ENCODE measurements at regions not wholly inside any gene's neighbourhood (a gene's known extent, or its start where the extent isn't known, plus 50 kb on each side); places are given as distances from the start of the nearest gene placed in this dataset.

DNA sequence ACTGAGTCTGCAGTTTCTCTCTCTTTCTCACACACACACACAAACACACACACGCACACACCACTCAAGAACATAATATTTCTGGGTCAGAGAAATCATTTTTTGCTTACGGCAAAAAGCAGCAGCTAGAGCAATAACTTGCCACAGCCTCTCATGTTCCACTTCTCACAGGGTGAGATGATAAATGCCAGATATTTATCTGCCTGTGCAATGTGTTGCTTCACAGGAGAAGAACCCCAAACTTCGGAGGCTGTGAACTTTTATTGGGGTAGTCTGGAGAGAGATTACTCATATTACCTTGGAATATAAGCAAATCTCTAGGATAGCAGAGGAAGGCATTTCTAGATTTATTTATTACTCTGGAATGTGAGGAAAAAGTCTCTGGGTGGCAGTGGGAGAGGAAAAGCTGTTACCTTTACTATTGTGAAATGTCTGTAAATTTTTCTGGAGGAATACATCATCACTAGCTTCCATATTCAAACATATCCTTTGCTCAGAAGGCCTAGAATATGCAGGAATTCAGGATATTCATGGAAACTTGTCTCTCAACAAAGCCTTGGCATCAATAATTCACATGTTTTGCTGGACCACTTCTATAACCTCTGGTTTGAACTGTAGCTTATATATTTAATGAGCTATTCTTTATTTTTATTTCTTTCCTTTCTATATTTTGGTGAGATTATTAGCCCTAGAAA, 369.2 kb downstream of the NSUN3 start:
- Histone ChIP-seq H2AFZ (ENCODE audit: low read depth, low read length) (no peak overlapping the region), H3K9ac (ENCODE audit: low read length) (no peak overlapping the region)

GRCh38 chr3:94433811-94434210, 370.9 kb downstream of the NSUN3 start:
- Histone ChIP-seq H3K9me2 (ENCODE audit: insufficient read depth, low read length) (no peaks in the 10 kb centered on the region), H2AFZ (ENCODE audit: low read depth, low read length) (no peak overlapping the region), H3K36me3 (ENCODE audit: insufficient read depth, low read length) (no peaks in the 10 kb centered on the region), H3K27ac (ENCODE audit: low read length) (no peak overlapping the region), H3K9ac (ENCODE audit: low read length) (no peak overlapping the region), H3K27me3 (ENCODE audit: insufficient read depth, low read depth, low read length) (no peaks in the 10 kb centered on the region), H3K4me3 (ENCODE audit: low read length) (no peak overlapping the region), H4K20me1 (ENCODE audit: insufficient read depth) (no peaks in the 10 kb centered on the region), H3F3A (ENCODE audit: insufficient read depth, low read length, poor library complexity, severe bottlenecking) (no peaks in the 10 kb centered on the region), H3K9me3 (ENCODE audit: low read length) (no peaks in the 10 kb centered on the region), H3K79me2 (replicated peaks; ENCODE audit: insufficient read depth, low read length) (no peaks in the 10 kb centered on the region), H3K4me2 (ENCODE audit: low read length) (no peak overlapping the region)
- no peak for TF ChIP-seq EZH2 (IDR thresholded peaks at IDR 0.05; ENCODE audit: borderline replicate concordance, insufficient read depth, low read length, poor library complexity, severe bottlenecking)
- TF ChIP-seq, protein P1, sequence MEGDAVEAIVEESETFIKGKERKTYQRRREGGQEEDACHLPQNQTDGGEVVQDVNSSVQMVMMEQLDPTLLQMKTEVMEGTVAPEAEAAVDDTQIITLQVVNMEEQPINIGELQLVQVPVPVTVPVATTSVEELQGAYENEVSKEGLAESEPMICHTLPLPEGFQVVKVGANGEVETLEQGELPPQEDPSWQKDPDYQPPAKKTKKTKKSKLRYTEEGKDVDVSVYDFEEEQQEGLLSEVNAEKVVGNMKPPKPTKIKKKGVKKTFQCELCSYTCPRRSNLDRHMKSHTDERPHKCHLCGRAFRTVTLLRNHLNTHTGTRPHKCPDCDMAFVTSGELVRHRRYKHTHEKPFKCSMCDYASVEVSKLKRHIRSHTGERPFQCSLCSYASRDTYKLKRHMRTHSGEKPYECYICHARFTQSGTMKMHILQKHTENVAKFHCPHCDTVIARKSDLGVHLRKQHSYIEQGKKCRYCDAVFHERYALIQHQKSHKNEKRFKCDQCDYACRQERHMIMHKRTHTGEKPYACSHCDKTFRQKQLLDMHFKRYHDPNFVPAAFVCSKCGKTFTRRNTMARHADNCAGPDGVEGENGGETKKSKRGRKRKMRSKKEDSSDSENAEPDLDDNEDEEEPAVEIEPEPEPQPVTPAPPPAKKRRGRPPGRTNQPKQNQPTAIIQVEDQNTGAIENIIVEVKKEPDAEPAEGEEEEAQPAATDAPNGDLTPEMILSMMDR (IDR thresholded peaks at IDR 0.05; ENCODE audit: poor library complexity, severe bottlenecking), result no peak
- TF ChIP-seq POLR2AphosphoS5 (IDR thresholded peaks at IDR 0.05), result no peak
- TF ChIP-seq EP300 (conservative IDR thresholded peaks at IDR 0.05; ENCODE audit: poor library complexity, severe bottlenecking), result no peak
- TF ChIP-seq MXI1 (conservative IDR thresholded peaks at IDR 0.05; ENCODE audit: poor library complexity, severe bottlenecking), result no peak
- no peak for TF ChIP-seq RAD21 (conservative IDR thresholded peaks at IDR 0.05)
- no peak for TF ChIP-seq SMC3 (conservative IDR thresholded peaks at IDR 0.05; ENCODE audit: poor library complexity)
- TF ChIP-seq TAF1 (IDR thresholded peaks at IDR 0.05; ENCODE audit: low read depth), result no peak

More for the DNA sequence above, 369.2 kb downstream of the NSUN3 start:
- H3K27ac ChIP-seq (ENCODE audit: low read length), result no peak overlapping the region
- H3K4me2 ChIP-seq (ENCODE audit: low read length), result no peak overlapping the region
- H3K36me3 ChIP-seq (ENCODE audit: insufficient read depth, low read length), result no peaks in the 10 kb centered on the region
- TF ChIP-seq, protein P1 (IDR thresholded peaks at IDR 0.05; ENCODE audit: poor library complexity, severe bottlenecking), result no peak
- no peak for TF ChIP-seq POLR2AphosphoS5 (IDR thresholded peaks at IDR 0.05)
- no peak for TF ChIP-seq RAD21 (conservative IDR thresholded peaks at IDR 0.05)
- no peak for TF ChIP-seq EZH2 (IDR thresholded peaks at IDR 0.05; ENCODE audit: borderline replicate concordance, insufficient read depth, low read length, poor library complexity, severe bottlenecking)
- TF ChIP-seq TAF1 (IDR thresholded peaks at IDR 0.05; ENCODE audit: low read depth), result no peak
- no peak for TF ChIP-seq MXI1 (conservative IDR thresholded peaks at IDR 0.05; ENCODE audit: poor library complexity, severe bottlenecking)
- no peak for TF ChIP-seq EP300 (conservative IDR thresholded peaks at IDR 0.05; ENCODE audit: poor library complexity, severe bottlenecking)
- no peak for TF ChIP-seq REST (IDR thresholded peaks at IDR 0.05; ENCODE audit: borderline replicate concordance)
- TF ChIP-seq SMC3 (conservative IDR thresholded peaks at IDR 0.05; ENCODE audit: poor library complexity), result no peak
- H3K27me3 ChIP-seq (ENCODE audit: insufficient read depth, low read depth, low read length), result no peaks in the 10 kb centered on the region
- H3K79me2 ChIP-seq (replicated peaks; ENCODE audit: insufficient read depth, low read length), result no peaks in the 10 kb centered on the region
- H3K9me2 ChIP-seq (ENCODE audit: insufficient read depth, low read length), result no peaks in the 10 kb centered on the region
- H3K9me3 ChIP-seq (ENCODE audit: low read length), result no peaks in the 10 kb centered on the region
- no peaks in the 10 kb centered on the region for H3F3A ChIP-seq (ENCODE audit: insufficient read depth, low read length, poor library complexity, severe bottlenecking)
- H4K20me1 ChIP-seq (ENCODE audit: insufficient read depth), result no peaks in the 10 kb centered on the region
- no peak overlapping the region for H3K4me3 ChIP-seq (ENCODE audit: low read length)
